ENCODE measurements at regions not wholly inside any gene's neighbourhood (a gene's known extent, or its start where the extent isn't known, plus 50 kb on each side); places are given as distances from the start of the nearest gene placed in this dataset.

- no peak overlapping the region for H3K4me3 Mint-ChIP-seq (ENCODE audit: unreplicated experiment)
- no peaks in the 10 kb centered on the region for H3K27me3 Mint-ChIP-seq (ENCODE audit: unreplicated experiment)
- H3K4me1 Mint-ChIP-seq (ENCODE audit: unreplicated experiment): no peaks in the 10 kb centered on the region
- H3K27ac Mint-ChIP-seq (ENCODE audit: unreplicated experiment): no peak overlapping the region
- H3K36me3 Mint-ChIP-seq (ENCODE audit: unreplicated experiment): no peaks in the 10 kb centered on the region
- DNase-seq (ENCODE audit: extremely low spot score, unreplicated experiment): no peak
- TF ChIP-seq CTCF (IDR thresholded peaks at IDR 0.05): no peak
- H3K9me3 Mint-ChIP-seq (ENCODE audit: unreplicated experiment): peaks cover 12% of the 10 kb centered on the region
These were observed 702.8 kb upstream of the SLC39A10 start for GRCh38 chr2:194954218-194954617.

GRCh38 chr2:194946826-194947225 lies 710.2 kb upstream of the SLC39A10 start:
- no peak overlapping the region for H3K27ac Mint-ChIP-seq (ENCODE audit: unreplicated experiment)
- peaks cover under 1% of the 10 kb centered on the region for H3K9me3 Mint-ChIP-seq (ENCODE audit: unreplicated experiment)
- H3K4me1 Mint-ChIP-seq (ENCODE audit: unreplicated experiment): no peaks in the 10 kb centered on the region
- TF ChIP-seq CTCF (IDR thresholded peaks at IDR 0.05): no peak
- no peak for DNase-seq (ENCODE audit: extremely low spot score, unreplicated experiment)
- no peaks in the 10 kb centered on the region for H3K36me3 Mint-ChIP-seq (ENCODE audit: unreplicated experiment)
- no peaks in the 10 kb centered on the region for H3K27me3 Mint-ChIP-seq (ENCODE audit: unreplicated experiment)
- no peak overlapping the region for H3K4me3 Mint-ChIP-seq (ENCODE audit: unreplicated experiment)

GRCh38 chr2:194938066-194938465 lies 719.0 kb upstream of the SLC39A10 start:
- no peaks in the 10 kb centered on the region for H3K4me1 Mint-ChIP-seq (ENCODE audit: unreplicated experiment)
- H3K4me3 Mint-ChIP-seq (ENCODE audit: unreplicated experiment): no peak overlapping the region
- H3K27me3 Mint-ChIP-seq (ENCODE audit: unreplicated experiment): no peaks in the 10 kb centered on the region
- TF ChIP-seq CTCF (IDR thresholded peaks at IDR 0.05): no peak
- H3K9me3 Mint-ChIP-seq (ENCODE audit: unreplicated experiment): peaks cover 18% of the 10 kb centered on the region
- no peak for DNase-seq (ENCODE audit: extremely low spot score, unreplicated experiment)
- H3K36me3 Mint-ChIP-seq (ENCODE audit: unreplicated experiment): no peaks in the 10 kb centered on the region
- no peak overlapping the region for H3K27ac Mint-ChIP-seq (ENCODE audit: unreplicated experiment)

- Mint-ChIP-seq H3K9me3 (ENCODE audit: unreplicated experiment) (no peaks in the 10 kb centered on the region), H3K4me3 (ENCODE audit: unreplicated experiment) (no peak overlapping the region), H3K4me1 (ENCODE audit: unreplicated experiment) (no peaks in the 10 kb centered on the region), H3K27ac (ENCODE audit: unreplicated experiment) (no peak overlapping the region), H3K36me3 (ENCODE audit: unreplicated experiment) (no peaks in the 10 kb centered on the region), H3K27me3 (ENCODE audit: unreplicated experiment) (peaks cover 2% of the 10 kb centered on the region)
- no peak for TF ChIP-seq CTCF (IDR thresholded peaks at IDR 0.05)
- DNase-seq (ENCODE audit: extremely low spot score, unreplicated experiment): no peak
These were observed 729.5 kb upstream of the SLC39A10 start for GRCh38 chr2:194927489-194927888.

GRCh38 chr2:194926873-194927272 lies 730.2 kb upstream of the SLC39A10 start:
- no peak for TF ChIP-seq CTCF (IDR thresholded peaks at IDR 0.05)
- no peak for DNase-seq (ENCODE audit: extremely low spot score, unreplicated experiment)
- H3K4me1 Mint-ChIP-seq (ENCODE audit: unreplicated experiment): no peaks in the 10 kb centered on the region
- H3K4me3 Mint-ChIP-seq (ENCODE audit: unreplicated experiment): no peak overlapping the region
- H3K36me3 Mint-ChIP-seq (ENCODE audit: unreplicated experiment): no peaks in the 10 kb centered on the region
- H3K9me3 Mint-ChIP-seq (ENCODE audit: unreplicated experiment): no peaks in the 10 kb centered on the region
- H3K27me3 Mint-ChIP-seq (ENCODE audit: unreplicated experiment): peaks cover 2% of the 10 kb centered on the region
- no peak overlapping the region for H3K27ac Mint-ChIP-seq (ENCODE audit: unreplicated experiment)

All from osteocyte (in vitro differentiated cells).